Trophoblast cell (in vitro differentiated cells and primary cell): ENCODE measurements at regions not wholly inside any gene's neighbourhood (a gene's known extent, or its start where the extent isn't known, plus 50 kb on each side); places are given as distances from the start of the nearest gene placed in this dataset.

Source experiments
- DNase-seq, 2 donors: peaks; one replicate each; pipeline ENCODE4 v3.0.0-alpha.2; 2016
- H2AFZ ChIP-seq: 2 replicates; pipeline ENCODE4 v1.6.1; 2013; ENCODE audit warnings: low read length, moderate library complexity, mild to moderate bottlenecking; ENCODE audit not compliant: insufficient read depth, poor library complexity
- H2AK5ac ChIP-seq: 2 replicates; pipeline ENCODE4 v1.6.1; 2013; ENCODE audit warnings: mild to moderate bottlenecking, low read length
- H2BK120ac ChIP-seq: 2 replicates; pipeline ENCODE4 v1.6.1; 2013; ENCODE audit warnings: low read length, mild to moderate bottlenecking, moderate library complexity; ENCODE audit not compliant: insufficient read depth, poor library complexity
- H2BK12ac ChIP-seq: 2 replicates; pipeline ENCODE4 v1.6.1; 2013; ENCODE audit warnings: mild to moderate bottlenecking, low read length, moderate library complexity
- H2BK5ac ChIP-seq: 2 replicates; pipeline ENCODE4 v1.6.1; 2013; ENCODE audit warnings: low read length, low read depth, moderate library complexity, mild to moderate bottlenecking; ENCODE audit not compliant: poor library complexity
- H3K14ac ChIP-seq: 2 replicates; pipeline ENCODE4 v1.6.1; 2013; ENCODE audit warnings: mild to moderate bottlenecking, low read length
- H3K18ac ChIP-seq: 2 replicates; pipeline ENCODE4 v1.6.1; 2013; ENCODE audit warnings: mild to moderate bottlenecking, low read length
- H3K23ac ChIP-seq: 2 replicates; pipeline ENCODE4 v1.6.1; 2013; ENCODE audit warnings: low read length
- H3K27ac ChIP-seq: 2 replicates; pipeline ENCODE4 v1.5.1; 2013; ENCODE audit warnings: low read depth, mild to moderate bottlenecking, inconsistent platforms, low read length, moderate library complexity
- H3K27me3 ChIP-seq: 2 replicates; pipeline ENCODE4 v1.6.1; 2013; ENCODE audit warnings: inconsistent platforms, mild to moderate bottlenecking, low read length, moderate library complexity; ENCODE audit not compliant: insufficient read depth
- H3K36me3 ChIP-seq, 2 experiments: 1 replicate in 1 of 2; 2 replicates in 1 of 2; pipeline ENCODE4 v1.6.1; 2013; ENCODE audit warnings: low read length in 2 of 2, mild to moderate bottlenecking in 2 of 2, moderate library complexity in 1 of 2; ENCODE audit not compliant: insufficient read depth in 2 of 2, control insufficient read depth in 1 of 2
- H3K4ac ChIP-seq: 2 replicates; pipeline ENCODE4 v1.6.1; 2013; ENCODE audit warnings: low read depth, mild to moderate bottlenecking, low read length, moderate library complexity
- H3K4me1 ChIP-seq, 2 experiments: 1 replicate in 1 of 2; 2 replicates in 1 of 2; pipeline ENCODE4 v1.6.1; 2013; ENCODE audit warnings: low read length in 2 of 2, mild to moderate bottlenecking in 2 of 2, moderate library complexity in 1 of 2; ENCODE audit not compliant: insufficient read depth in 2 of 2, control insufficient read depth in 1 of 2
- H3K4me2 ChIP-seq: 2 replicates; pipeline ENCODE4 v1.6.1; 2013; ENCODE audit warnings: inconsistent platforms, mild to moderate bottlenecking, low read length, moderate library complexity
- H3K4me3 ChIP-seq: 2 replicates; pipeline ENCODE4 v1.5.1; 2013; ENCODE audit warnings: mild to moderate bottlenecking, low read depth, low read length, inconsistent platforms
- H3K79me1 ChIP-seq: one replicate; pipeline ENCODE4 v1.6.1; 2013; ENCODE audit warnings: low read length
- H3K79me2 ChIP-seq: 2 replicates; pipeline ENCODE4 v1.6.1; 2013; ENCODE audit warnings: low read length, mild to moderate bottlenecking; ENCODE audit not compliant: control insufficient read depth, insufficient read depth, poor library complexity
- H3K9ac ChIP-seq: 2 replicates; pipeline ENCODE4 v1.6.1; 2013; ENCODE audit warnings: mild to moderate bottlenecking, low read length
- H3K9me3 ChIP-seq: 2 replicates; pipeline ENCODE4 v1.6.1; 2013; ENCODE audit warnings: low read depth, mild to moderate bottlenecking, control low read depth, inconsistent platforms, low read length; ENCODE audit not compliant: insufficient read depth
- H4K12ac ChIP-seq: 2 replicates; pipeline ENCODE4 v1.6.1; 2013; ENCODE audit warnings: low read depth, mild to moderate bottlenecking, low read length, moderate library complexity
- H4K8ac ChIP-seq: 2 replicates; pipeline ENCODE4 v1.6.1; 2013; ENCODE audit warnings: low read depth, mild to moderate bottlenecking, low read length, moderate library complexity
- H4K91ac ChIP-seq: one replicate; pipeline ENCODE4 v1.6.1; 2013; ENCODE audit warnings: low read depth, mild to moderate bottlenecking, low read length, moderate library complexity
- WGBS: extraction: QIAGEN DNeasy Blood & Tissue Kit; methylation state at CpG from one replicate; pipeline ENCODE4 v1.1.7; 2013; ENCODE audit warnings: missing lambda C conversion rate; ENCODE audit not compliant: insufficient read length, insufficient coverage; ENCODE audit errors: extremely low coverage; 5-methylcytosine and 5-hydroxymethylcytosine counted together

GRCh38 chr10:65544756-65545155, 1381.1 kb upstream of the LRRTM3 start:
- Histone ChIP-seq H3K4me1 (no peaks in the 10 kb centered on the region), H3K27me3 (no peaks in the 10 kb centered on the region), H3K27ac (no peak overlapping the region), H2AFZ (no peak overlapping the region), H3K36me3 (no peaks in the 10 kb centered on the region), H4K8ac (no peak overlapping the region), H3K79me2 (no peaks in the 10 kb centered on the region), H2BK5ac (no peak overlapping the region), H3K9me3 (no peaks in the 10 kb centered on the region), H3K4ac (no peak overlapping the region), H3K4me2 (no peak overlapping the region), H2BK12ac (no peak overlapping the region), H4K91ac (no peak overlapping the region), H2AK5ac (no peak overlapping the region), H3K23ac (no peak overlapping the region), H3K18ac (no peak overlapping the region), H2BK120ac (no peak overlapping the region), H3K4me3 (no peak overlapping the region), H3K79me1 (no peaks in the 10 kb centered on the region), H3K14ac (no peak overlapping the region), H4K12ac (no peak overlapping the region), H3K9ac (no peak overlapping the region)
- no peak for DNase-seq
- no CpG with 5 or more reads among the region's 1 CpG for WGBS

- no peak overlapping the region for H2AFZ ChIP-seq
- H4K91ac ChIP-seq = no peak overlapping the region
- H3K9me3 ChIP-seq = no peaks in the 10 kb centered on the region
- H3K36me3 ChIP-seq = no peaks in the 10 kb centered on the region
- no peak overlapping the region for H3K23ac ChIP-seq
- no peak overlapping the region for H3K18ac ChIP-seq
- H3K9ac ChIP-seq = no peak overlapping the region
- H3K4ac ChIP-seq = no peak overlapping the region
- H3K79me1 ChIP-seq = no peaks in the 10 kb centered on the region
- no peak overlapping the region for H2BK120ac ChIP-seq
- no peak overlapping the region for H3K14ac ChIP-seq
- H2BK5ac ChIP-seq = no peak overlapping the region
- no peak overlapping the region for H3K4me3 ChIP-seq
- no peak overlapping the region for H4K8ac ChIP-seq
- H2AK5ac ChIP-seq = no peak overlapping the region
- H2BK12ac ChIP-seq = no peak overlapping the region
- no CpG with 5 or more reads among the region's 3 CpGs for WGBS
- no peak overlapping the region for H4K12ac ChIP-seq
- no peak overlapping the region for H3K4me2 ChIP-seq
- no peak for DNase-seq
- no peak overlapping the region for H3K27ac ChIP-seq
- H3K79me2 ChIP-seq = no peaks in the 10 kb centered on the region
- no peaks in the 10 kb centered on the region for H3K27me3 ChIP-seq
- no peaks in the 10 kb centered on the region for H3K4me1 ChIP-seq
These were observed 1377.8 kb upstream of the LRRTM3 start for GRCh38 chr10:65548001-65548400.

- DNase-seq = no peak
- WGBS = no CpG with 5 or more reads among the region's 4 CpGs
- no peak overlapping the region for H2AFZ ChIP-seq
These were observed 1375.1 kb upstream of the LRRTM3 start for GRCh38 chr10:65550761-65551160.

GRCh38 chr10:65555192-65555591, 1370.6 kb upstream of the LRRTM3 start:
- Histone ChIP-seq H4K91ac (no peak overlapping the region), H3K4ac (no peak overlapping the region), H2BK12ac (no peak overlapping the region), H3K9ac (no peak overlapping the region), H4K8ac (no peak overlapping the region), H3K79me2 (no peaks in the 10 kb centered on the region), H4K12ac (no peak overlapping the region), H2BK5ac (no peak overlapping the region), H2BK120ac (no peak overlapping the region), H3K4me3 (no peak overlapping the region), H3K79me1 (no peaks in the 10 kb centered on the region), H3K9me3 (no peaks in the 10 kb centered on the region), H3K18ac (no peak overlapping the region), H3K27me3 (no peaks in the 10 kb centered on the region), H3K36me3 (no peaks in the 10 kb centered on the region), H3K27ac (no peak overlapping the region), H3K14ac (no peak overlapping the region), H3K23ac (no peak overlapping the region), H2AK5ac (no peak overlapping the region), H3K4me2 (no peak overlapping the region), H3K4me1 (no peaks in the 10 kb centered on the region), H2AFZ (no peak overlapping the region)
- 100% methylated on average over 2 of the region's 5 CpGs for WGBS
- no peak for DNase-seq

More at GRCh38 chr10:65550761-65551160, 1375.1 kb upstream of the LRRTM3 start:
- no peak overlapping the region for H2BK5ac ChIP-seq
- H3K79me1 ChIP-seq = no peaks in the 10 kb centered on the region
- no peak overlapping the region for H3K4me3 ChIP-seq
- no peaks in the 10 kb centered on the region for H3K79me2 ChIP-seq
- no peaks in the 10 kb centered on the region for H3K27me3 ChIP-seq
- no peak overlapping the region for H3K18ac ChIP-seq
- H2BK12ac ChIP-seq = no peak overlapping the region
- H4K8ac ChIP-seq = no peak overlapping the region
- H3K14ac ChIP-seq = no peak overlapping the region
- no peak overlapping the region for H2AK5ac ChIP-seq
- H3K9me3 ChIP-seq = no peaks in the 10 kb centered on the region
- H3K9ac ChIP-seq = no peak overlapping the region
- no peak overlapping the region for H3K27ac ChIP-seq
- H3K36me3 ChIP-seq = no peaks in the 10 kb centered on the region
- no peak overlapping the region for H3K4ac ChIP-seq
- H3K23ac ChIP-seq = no peak overlapping the region
- no peak overlapping the region for H4K91ac ChIP-seq
- no peak overlapping the region for H2BK120ac ChIP-seq
- H3K4me1 ChIP-seq = no peaks in the 10 kb centered on the region
- H4K12ac ChIP-seq = no peak overlapping the region
- no peak overlapping the region for H3K4me2 ChIP-seq
